ENCODE measurements at regions not wholly inside any gene's neighbourhood (a gene's known extent, or its start where the extent isn't known, plus 50 kb on each side); places are given as distances from the start of the nearest gene placed in this dataset.

- no peak overlapping the region for H3K9ac ChIP-seq
- H3K27me3 ChIP-seq (ENCODE audit: insufficient read depth, low read depth), result no peaks in the 10 kb centered on the region
- TF ChIP-seq CTCF (conservative IDR thresholded peaks at IDR 0.05; ENCODE audit: low read depth, low read length), result no peak
- H3K4me3 ChIP-seq (IDR thresholded peaks at IDR 0.05; ENCODE audit: insufficient read depth, low read depth, low read length), result no peak overlapping the region
- no peaks in the 10 kb centered on the region for H3K36me3 ChIP-seq (ENCODE audit: insufficient read depth)
- H4K20me1 ChIP-seq (ENCODE audit: insufficient read depth), result no peaks in the 10 kb centered on the region
- no peaks in the 10 kb centered on the region for H3K4me1 ChIP-seq (ENCODE audit: low read depth, poor library complexity, severe bottlenecking)
- no peak overlapping the region for H3K27ac ChIP-seq
- no peak overlapping the region for H3K4me2 ChIP-seq
- no peak overlapping the region for H2AFZ ChIP-seq (ENCODE audit: low read depth)
- no peaks in the 10 kb centered on the region for H3K79me2 ChIP-seq (ENCODE audit: insufficient read depth, low read depth)
Measured at GRCh38 chr3:159795042-159795441, 193.6 kb upstream of the IL12A start.

GRCh38 chr3:159795681-159796175 lies 192.9 kb upstream of the IL12A start:
- no peaks in the 10 kb centered on the region for H3K27me3 ChIP-seq (ENCODE audit: insufficient read depth, low read depth)
- H2AFZ ChIP-seq (ENCODE audit: low read depth), result no peak overlapping the region
- no peak for TF ChIP-seq CTCF (conservative IDR thresholded peaks at IDR 0.05; ENCODE audit: low read depth, low read length)
- H3K4me2 ChIP-seq, result no peak overlapping the region
- H3K9ac ChIP-seq, result no peak overlapping the region
- no peaks in the 10 kb centered on the region for H3K79me2 ChIP-seq (ENCODE audit: insufficient read depth, low read depth)
- no peaks in the 10 kb centered on the region for H3K4me1 ChIP-seq (ENCODE audit: low read depth, poor library complexity, severe bottlenecking)
- no peak overlapping the region for H3K27ac ChIP-seq
- no peak overlapping the region for H3K4me3 ChIP-seq (IDR thresholded peaks at IDR 0.05; ENCODE audit: insufficient read depth, low read depth, low read length)
- H4K20me1 ChIP-seq (ENCODE audit: insufficient read depth), result no peaks in the 10 kb centered on the region
- H3K36me3 ChIP-seq (ENCODE audit: insufficient read depth), result no peaks in the 10 kb centered on the region

DNA sequence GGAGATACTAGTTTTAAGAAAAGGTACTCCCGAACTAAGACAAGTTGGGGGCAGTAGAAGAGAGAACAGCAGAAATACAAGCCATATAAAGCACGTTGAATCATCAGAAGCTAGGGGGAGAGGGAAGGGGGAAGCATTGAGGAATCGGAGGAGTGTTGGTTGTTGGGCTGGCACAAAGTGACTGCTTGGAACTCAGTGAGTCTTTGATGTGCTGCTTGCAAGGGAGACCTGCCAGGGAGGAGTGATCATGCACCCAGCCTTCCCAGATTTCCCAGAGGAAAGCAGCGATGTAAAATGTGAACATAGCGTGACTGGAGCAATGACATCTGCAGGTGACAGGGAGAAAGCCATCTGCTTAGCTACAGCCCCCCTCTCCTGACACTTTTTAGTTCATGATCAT lies 192.4 kb upstream of the IL12A start:
- Histone ChIP-seq H3K79me2 (ENCODE audit: insufficient read depth, low read depth) (no peaks in the 10 kb centered on the region), H3K9ac (no peak overlapping the region)
- TF ChIP-seq CTCF (conservative IDR thresholded peaks at IDR 0.05; ENCODE audit: low read depth, low read length), result no peak

GRCh38 chr3:159796744-159797143 lies 191.9 kb upstream of the IL12A start:
- TF ChIP-seq CTCF (conservative IDR thresholded peaks at IDR 0.05; ENCODE audit: low read depth, low read length), result no peak
- Histone ChIP-seq H3K4me3 (IDR thresholded peaks at IDR 0.05; ENCODE audit: insufficient read depth, low read depth, low read length) (no peak overlapping the region), H3K79me2 (ENCODE audit: insufficient read depth, low read depth) (no peaks in the 10 kb centered on the region), H3K4me1 (ENCODE audit: low read depth, poor library complexity, severe bottlenecking) (no peaks in the 10 kb centered on the region), H3K9ac (no peak overlapping the region), H2AFZ (ENCODE audit: low read depth) (no peak overlapping the region), H4K20me1 (ENCODE audit: insufficient read depth) (no peaks in the 10 kb centered on the region), H3K27ac (no peak overlapping the region), H3K36me3 (ENCODE audit: insufficient read depth) (no peaks in the 10 kb centered on the region), H3K27me3 (ENCODE audit: insufficient read depth, low read depth) (no peaks in the 10 kb centered on the region), H3K4me2 (no peak overlapping the region)

More for the DNA sequence above, 192.4 kb upstream of the IL12A start:
- Histone ChIP-seq H4K20me1 (ENCODE audit: insufficient read depth) (no peaks in the 10 kb centered on the region), H3K27me3 (ENCODE audit: insufficient read depth, low read depth) (no peaks in the 10 kb centered on the region), H3K4me1 (ENCODE audit: low read depth, poor library complexity, severe bottlenecking) (no peaks in the 10 kb centered on the region), H3K4me2 (no peak overlapping the region), H3K36me3 (ENCODE audit: insufficient read depth) (no peaks in the 10 kb centered on the region), H3K27ac (no peak overlapping the region), H2AFZ (ENCODE audit: low read depth) (no peak overlapping the region), H3K4me3 (IDR thresholded peaks at IDR 0.05; ENCODE audit: insufficient read depth, low read depth, low read length) (no peak overlapping the region)

Measured in KMS-11 (cell line).